Left forelimb (tissue), 1 donor: ENCODE measurements at regions not wholly inside any gene's neighbourhood (a gene's known extent, or its start where the extent isn't known, plus 50 kb on each side); places are given as distances from the start of the nearest gene placed in this dataset.
"Not testable (repeated sequence)": the region's sequence is repeated elsewhere in the genome, so short reads cannot be mapped to it uniquely, and the experiment has no call there.

Experiments used
- DNase-seq: peaks from one replicate; pipeline ENCODE4 v3.0.0-alpha.2; 2018; ENCODE audit warnings: low spot score

DNA sequence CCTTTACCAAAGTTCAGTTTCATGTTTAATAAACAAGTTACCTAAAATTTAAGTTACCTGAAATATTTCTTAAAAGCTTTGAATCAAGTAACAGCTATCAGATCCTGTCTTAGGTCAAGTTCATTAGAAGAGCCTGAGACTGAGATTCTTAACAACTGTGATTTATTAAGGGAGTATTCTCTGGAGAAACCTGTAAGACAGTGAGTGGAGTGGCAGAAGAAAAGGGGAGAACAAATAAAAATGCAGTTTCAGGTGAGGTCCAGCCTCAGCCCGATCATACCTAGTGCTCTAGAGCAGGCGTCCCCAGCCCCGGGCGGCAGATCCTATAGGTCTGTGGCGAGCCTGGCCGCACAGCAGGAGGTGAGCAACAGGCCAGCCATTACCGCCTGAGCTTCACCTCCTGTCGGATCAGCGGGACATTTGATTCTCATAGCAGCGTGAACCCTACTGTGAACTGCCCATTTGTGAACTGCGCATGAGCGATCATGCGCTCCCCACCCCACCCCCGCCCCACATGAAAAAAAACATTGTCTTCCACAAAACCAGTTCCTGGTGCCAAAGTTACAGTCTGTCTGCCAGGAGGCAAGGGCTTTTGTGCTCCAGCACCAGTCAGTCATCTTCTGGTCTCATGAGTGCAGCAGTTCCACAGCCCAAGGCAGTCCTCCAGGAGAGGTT lies 59.2 kb upstream of the ADGRB3 start:
- no peak for DNase-seq

DNA sequence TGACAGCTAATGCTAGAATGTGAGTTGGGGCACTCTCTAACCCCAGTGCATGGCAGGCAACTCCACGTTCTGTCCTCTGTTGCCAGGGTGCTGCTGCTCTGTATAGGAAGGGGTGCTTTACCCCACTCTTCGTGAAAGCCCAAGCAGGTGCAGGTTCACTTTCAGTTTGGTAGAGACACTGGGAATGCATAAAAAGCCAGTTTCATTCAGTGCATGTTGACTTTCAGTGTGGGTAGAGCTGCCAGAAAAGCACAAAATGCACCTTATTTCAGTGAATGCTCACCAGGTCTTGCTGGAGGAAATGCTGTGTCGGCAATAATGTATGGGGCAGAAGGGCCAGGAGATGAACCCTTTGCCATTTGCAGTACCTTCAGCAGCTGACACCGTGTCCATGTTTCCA lies 62.1 kb upstream of the ADGRB3 start:
- DNase-seq, result no peak

DNA sequence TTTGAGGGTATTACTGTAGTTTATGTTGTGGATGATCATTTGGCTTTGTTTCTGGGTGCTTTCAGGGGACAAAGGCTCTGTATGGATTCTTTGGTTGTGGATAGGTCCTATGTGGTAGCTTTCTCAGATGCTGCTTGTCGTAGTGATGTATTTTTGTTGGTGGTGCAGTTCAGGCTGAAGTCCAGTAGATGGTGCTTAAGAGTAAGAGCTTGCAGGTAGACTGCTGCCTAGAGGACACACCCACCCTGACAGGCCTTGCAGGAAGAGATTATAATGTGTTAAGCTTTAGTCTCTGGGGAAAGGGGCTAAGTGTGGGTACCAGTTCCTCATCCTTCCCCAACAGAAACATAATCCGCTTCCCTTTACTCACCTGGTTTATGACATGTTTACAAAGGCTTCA lies 62.6 kb upstream of the ADGRB3 start:
- no peak for DNase-seq

DNA sequence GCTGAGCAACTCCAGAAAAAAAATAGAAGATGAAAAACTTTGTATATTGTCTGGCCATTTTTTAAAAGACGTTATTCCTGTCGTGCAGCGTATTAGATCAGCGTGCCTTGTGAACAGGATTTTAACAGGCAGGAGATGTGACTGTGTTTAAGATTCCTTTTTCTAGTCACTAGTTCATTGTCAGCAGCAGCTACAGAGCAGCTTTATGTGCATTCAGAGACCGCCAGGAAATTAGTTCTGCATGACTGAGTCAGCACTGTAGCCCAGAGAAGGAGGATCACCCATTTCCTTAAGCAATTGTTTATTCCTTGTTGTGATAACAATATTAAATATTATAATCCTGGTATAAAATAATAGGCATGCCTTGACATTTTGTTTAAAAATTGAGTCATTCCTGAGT lies 75.4 kb upstream of the ADGRB3 start:
- no peak for DNase-seq

DNA sequence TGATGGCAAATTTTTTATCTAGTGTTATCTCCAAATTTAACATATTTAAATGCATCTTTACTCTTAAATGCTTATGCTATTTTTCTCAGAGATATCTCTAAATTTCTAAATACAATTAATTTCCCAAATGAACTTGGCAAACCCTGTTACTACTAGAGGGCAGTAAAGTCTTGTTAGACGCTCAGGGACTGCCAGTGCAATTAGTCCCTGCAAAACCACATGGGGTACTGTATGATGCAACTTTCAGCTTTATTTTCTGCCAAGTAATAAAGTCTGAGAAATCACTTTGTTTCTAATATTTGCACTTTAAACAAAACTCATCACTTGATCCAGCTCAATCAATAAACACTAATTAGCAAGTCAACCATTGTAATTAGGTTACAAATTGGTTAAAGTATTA lies 76.0 kb upstream of the ADGRB3 start:
- DNase-seq, result no peak

DNA sequence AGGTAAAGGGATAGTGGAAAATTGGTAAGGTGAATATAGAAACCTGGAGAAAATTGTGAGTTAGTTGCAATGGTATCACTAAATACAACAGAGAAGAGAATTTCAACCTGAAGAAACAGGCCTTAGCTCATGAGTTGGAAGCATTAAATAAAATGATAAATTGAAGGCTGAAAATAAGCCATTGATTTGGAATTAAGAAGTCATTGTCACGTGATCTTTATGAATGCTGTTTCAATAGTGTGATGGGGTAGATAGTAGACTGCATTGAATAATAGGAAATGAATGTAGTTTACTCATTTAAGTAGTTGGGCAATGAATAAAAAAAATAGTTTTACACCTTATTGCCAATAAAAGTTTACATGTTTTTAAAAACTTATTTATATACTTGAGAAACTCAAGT lies 88.5 kb upstream of the ADGRB3 start:
- no peak for DNase-seq

DNA sequence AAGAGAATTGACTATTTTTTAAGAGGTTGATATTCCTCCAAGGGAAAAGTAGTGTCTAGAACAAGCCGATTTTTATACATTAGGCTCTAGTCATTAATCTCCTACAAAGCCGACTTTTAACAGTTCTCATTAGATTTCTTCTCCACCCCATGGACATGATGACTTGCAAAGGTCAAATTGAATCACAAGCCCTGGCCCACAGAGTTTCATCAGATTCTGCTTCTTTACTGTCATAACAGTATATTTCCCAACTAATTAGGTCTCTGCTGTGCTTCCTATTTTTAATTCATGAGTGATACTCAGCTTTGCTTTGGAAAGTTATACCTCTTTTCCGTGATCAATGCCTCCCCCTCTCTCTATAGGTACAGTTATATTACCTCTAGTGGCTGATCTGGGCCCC lies 90.6 kb upstream of the ADGRB3 start:
- DNase-seq, result no peak

DNA sequence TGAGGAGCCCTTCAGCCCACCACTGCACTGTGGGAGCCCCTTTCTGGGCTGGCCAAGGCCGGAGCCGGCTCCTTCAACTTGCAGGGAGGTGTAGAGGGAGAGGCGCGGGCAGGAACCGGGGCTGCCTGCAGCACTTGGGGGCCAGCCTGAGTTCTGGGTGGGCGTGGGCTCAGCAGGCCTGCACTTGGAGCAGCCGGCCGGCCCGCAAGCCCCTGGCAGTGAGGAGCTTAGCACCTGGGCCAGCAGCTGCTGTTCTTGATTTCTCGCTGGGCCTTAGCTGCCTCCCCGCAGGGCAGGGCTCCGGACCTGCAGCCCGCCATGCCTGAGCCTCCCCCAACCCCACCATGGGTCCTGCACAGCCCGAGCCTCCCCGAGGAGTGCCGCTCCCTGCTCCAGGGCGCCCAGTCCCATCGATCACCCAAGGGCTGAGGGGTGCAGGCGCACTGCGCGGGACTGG lies 101.7 kb upstream of the ADGRB3 start:
- no peak for DNase-seq

DNA sequence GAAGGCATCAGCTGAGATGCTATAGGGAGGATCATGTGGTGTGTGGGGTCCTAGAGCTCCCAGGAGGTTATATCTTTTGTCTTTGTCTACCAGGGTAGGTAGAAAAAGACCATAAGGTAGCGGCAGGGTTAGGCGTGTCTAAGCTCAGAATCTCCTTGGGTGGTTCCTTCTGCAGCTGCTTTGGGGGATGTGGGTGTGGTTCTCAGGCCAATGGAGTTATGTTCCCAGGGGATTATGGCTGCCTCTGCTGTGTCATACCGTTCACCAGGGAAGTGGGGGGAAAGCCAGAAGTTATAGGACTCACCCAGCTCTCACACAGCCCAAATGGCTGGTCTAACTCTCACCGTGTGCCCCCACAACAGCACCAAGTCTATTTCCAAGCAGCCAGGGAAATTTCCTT lies 107.4 kb upstream of the ADGRB3 start:
- DNase-seq, result no peak

DNA sequence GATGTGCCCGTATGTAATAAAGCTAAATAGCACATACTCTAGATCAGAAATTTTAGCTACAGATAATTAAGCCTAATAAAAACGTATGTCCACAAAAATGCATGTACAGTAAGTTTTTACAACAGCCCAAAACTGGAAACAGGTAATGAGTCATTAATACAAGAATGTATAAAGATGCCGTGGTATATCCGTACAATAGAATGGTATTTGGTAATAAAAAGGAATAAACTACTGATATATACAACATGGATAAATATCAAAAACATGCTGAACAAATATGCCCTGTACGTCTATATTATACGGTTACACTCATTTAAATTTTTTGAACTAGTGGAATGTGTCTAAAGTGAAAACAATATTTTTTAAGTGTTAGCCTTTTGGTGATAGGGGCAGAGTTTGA lies 128.2 kb upstream of the ADGRB3 start:
- DNase-seq, result no peak

DNA sequence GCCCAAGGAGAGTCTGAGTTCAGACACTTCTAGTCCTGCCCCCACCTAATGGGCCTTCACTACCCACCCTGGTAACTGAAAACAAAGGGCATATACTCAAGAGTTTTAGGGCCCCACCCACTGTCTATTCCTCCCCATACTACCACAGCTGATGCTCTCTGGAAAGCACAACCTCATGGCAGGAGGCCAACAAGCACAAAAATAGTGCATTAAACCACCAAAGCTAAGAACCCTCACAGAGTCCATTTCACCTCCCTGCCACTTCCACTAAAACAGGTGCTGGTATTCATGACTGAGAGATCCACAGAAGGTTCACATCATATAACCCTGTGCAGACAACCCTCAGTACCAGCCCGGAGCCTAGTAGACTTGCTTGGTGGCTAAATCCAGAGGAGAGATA lies 132.1 kb upstream of the ADGRB3 start:
- no peak for DNase-seq

DNA sequence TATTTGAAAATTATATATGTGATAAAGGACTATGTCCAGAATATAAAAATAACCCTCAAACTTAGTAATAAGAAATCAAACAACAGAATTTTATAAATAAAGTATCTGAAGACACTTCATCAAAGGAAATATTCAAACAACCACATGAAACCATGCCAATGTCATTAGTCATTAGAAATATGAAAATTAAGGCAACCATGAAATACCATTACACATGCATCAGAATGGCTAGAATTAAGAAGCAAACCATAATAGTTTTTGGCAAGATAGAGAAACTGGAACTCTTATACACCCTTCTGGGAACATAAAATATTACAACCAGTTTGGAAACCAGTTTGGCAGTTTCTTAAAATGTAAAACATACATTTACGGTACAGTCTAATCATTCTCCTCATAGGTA lies 137.2 kb upstream of the ADGRB3 start:
- no peak for DNase-seq

DNA sequence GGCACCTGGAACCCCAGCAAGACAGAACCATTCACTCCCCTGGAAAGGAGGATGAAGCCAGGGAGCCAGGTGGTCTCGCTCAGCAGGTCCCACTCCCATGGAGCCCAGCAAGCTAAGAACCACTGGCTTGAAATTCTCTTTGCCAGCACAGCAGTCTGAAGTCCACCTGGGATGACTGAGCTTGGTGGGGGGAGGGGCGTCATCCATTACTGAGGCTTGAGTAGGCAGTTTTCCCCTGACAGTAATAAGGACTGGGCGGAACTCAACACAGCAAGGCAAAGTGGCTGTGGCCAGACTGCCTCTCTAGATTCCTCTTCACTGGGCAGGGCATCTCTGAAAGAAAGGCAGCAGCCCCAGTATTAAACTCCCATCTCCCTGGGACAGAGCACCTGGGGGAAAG lies 140.2 kb upstream of the ADGRB3 start:
- not testable (repeated sequence) for DNase-seq

DNA sequence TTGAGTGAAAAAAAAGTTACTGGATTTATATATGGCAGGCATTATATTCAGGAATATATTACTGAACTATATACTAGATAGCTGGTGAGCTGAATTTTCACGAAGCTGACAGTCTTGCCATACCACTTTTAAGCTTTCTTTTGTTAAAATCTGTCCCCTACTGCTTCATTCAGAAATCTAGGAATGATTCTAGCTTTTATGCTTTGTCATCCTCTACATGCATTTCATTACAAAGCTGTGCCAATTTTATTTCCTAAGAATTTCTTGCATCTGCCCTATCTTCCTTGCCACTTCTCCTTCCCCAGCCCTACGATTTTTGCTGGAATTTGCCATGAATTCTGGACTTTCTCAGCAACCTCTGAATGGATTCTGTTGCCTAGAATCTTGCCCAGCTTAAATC lies 158.5 kb upstream of the ADGRB3 start:
- DNase-seq, result no peak

DNA sequence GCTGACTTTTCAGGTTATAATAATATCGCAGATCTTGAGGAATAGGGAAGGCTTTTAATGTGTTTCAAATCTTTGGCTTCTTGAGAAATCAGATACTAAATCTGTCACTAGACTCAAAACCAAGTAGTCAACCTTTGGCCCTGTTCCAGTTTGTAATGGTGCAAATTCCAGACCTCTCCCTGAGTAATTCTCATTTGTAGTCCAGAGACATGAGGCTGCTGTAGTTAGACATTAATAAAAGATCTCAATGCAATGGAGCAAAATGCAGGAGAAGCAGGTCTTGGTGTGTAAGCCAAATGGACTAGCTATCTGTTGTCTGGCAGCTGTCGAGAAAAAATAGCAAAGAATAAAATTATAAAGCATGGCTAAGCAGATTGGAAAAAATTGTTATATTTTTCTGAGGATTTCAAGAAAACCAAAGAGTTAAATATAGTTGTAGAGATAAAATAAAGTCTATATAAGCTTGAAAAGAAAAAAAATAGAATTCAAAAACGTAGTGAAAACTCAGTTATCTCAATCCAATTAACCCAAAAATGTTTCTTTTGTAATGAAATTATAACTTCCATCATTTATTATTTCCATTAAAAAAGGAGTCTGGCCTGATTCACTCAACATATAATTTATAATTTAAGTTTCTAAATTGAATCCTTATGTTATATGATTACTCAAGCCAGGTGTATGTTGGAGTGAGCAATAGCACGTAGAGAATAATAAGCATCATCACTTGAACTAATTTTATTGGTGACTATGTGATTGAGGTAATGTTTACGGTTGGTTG lies 161.5 kb upstream of the ADGRB3 start:
- DNase-seq, result no peak

DNA sequence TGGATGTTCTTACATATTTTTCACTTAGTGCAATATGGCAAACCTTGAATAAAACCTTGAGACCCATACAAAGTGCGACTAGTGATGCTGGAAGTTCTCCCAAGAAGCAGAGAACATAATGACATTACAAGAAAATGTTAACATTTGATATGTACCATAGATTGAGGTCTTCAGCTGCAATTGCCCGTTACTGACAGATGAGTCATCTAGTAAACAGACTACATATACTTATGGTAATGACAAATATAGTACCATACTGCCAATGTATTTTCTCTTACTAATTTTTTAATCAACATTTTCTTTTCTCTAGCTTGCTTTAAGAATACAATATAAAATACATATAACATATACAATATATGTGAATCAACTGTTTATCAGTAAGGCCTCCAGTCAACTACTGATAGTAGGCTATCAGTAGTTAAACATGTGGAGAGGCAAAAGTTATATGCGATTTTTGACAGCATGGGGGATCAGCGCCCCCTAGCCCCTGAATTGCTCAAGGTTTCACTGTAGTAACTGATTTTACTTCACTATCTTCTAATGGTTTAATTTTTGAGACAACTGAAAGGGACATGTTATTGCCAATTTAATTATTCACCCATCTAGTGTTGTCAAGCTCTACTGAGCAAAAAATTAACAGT lies 166.7 kb upstream of the ADGRB3 start:
- DNase-seq, result no peak

DNA sequence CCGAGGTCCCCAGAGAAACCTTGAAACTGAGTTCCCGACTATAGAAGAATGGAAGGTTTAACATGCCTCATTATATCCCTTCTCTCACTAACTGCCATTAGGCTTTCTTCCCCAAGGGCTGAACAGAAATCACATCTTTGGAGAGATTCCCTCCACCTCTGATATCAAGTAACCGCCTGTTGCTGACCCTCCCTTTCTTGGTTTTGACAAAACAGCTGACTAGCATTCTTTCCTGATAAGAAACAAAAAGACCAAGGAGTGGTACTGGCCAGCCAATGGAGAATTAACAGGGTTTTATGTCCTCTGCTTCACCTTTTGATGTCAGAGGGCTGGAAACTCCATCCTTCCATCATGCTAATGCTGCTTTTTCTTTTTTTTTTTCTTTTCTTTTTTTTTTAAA lies 176.6 kb upstream of the ADGRB3 start:
- no peak for DNase-seq

DNA sequence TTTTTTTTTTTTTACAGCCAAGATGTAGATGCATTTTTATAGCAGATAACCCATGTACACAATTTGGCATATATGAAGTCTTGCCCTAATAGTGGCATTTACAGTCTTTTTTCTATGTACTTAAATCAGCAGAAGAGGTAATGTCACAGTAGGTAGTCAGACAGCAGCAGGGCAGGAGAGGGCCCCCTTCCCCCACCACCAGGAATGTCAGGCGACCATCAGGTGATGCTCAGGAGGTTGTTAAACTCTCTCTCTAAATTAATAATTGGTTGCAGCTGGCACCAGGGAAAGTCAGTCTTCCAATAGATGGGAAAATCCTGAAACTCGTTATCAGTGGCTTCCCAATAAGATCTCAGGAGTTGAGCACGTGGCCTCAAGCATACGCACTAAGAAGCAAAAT lies 188.0 kb upstream of the ADGRB3 start:
- no peak for DNase-seq

DNA sequence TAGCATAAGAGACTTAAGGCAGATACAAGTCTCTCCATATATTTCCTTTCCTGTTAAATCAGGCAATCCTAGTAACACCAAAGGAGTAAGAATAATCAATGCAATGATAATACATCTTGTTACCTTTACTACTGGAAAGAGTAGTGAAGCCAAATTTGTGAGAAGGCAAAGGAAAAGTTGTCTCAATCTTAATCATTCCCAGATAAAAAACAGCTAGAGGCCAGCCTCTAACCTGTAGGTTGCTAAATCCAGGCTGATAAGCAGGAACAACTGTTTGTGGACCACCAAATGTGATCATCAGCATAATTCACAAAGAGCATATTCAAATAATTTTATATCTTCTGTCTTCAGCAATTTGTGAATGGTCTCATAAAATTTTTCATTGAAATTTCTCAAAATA lies 189.2 kb upstream of the ADGRB3 start:
- DNase-seq, result no peak

DNA sequence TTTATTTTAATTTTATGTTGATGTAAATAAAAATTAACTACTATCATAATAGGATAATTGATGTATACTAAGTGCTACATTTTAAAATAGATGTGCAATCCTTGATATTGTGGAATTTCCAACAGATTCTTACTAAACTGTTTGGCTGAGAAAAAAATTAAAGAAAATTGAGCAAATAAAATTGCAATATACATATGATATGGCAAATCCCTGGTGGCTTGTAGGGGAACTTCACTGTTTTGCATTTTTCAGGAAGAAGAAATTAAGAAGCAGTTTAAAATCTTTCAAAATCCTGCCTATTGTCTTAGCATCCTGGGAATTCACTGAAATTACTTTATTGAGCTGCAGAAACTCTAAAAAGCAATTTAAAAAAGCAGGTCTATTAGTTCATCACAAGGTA lies 191.4 kb upstream of the ADGRB3 start:
- no peak for DNase-seq

DNA sequence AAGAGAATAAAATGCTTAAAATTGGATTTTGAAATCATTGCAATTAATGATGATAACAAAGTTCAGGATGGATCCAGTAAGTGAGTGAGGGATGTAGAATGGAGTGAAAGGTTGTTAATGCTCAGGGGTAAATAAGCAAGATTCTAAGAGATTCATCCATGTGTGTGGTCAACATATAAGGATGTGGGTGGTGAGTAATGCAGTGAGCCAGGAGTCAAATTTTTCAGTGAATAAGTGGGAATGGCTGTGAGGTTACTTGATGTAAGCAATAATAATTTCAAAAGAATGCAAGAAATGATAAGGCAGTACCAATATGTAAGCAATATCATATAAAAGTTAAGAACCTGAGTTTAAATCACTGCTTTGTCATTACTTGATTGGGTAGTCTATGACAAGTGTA lies 207.5 kb upstream of the ADGRB3 start:
- DNase-seq, result no peak

DNA sequence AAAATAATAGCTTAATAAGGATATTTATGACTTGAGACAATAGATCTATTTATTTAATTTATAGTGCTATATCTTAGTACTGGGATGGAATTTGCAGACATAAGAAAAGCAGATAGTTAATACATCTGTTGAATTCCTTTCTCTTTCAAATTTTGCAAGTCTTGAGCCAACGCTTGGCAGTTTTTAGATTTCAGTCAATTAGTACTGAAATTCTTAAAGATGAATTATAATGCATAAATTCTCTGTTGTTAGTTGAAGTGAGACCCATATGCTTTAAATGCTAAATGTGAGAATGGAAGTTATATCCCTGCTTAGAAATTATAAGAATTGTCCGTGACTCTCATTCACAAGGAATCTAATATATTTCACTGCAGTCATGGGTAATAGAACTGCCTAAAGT lies 225.1 kb upstream of the ADGRB3 start:
- DNase-seq, result no peak

DNA sequence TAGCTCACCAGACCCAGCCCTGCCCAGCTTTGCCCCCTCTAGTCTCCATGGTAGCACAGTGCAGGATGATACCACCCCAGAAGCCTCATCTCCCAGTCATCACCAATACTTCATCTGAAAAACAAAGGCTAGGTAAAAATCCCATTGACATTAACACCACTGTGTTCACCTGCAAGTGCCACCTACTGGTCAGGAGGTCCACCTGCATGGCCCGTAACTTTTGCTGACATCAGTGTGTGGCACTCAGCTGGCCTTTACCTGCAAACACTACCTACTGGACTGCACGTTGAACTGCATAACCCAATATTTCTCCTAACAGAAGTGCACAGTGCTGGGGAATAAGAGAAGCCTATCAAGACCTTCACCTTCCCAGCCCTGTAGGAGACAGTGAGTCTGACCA lies 234.7 kb upstream of the ADGRB3 start:
- no peak for DNase-seq
